SK-N-SH treated with all-trans-retinoic acid at 6 μM for 48 hours (cell line): ENCODE measurements at regions not wholly inside any gene's neighbourhood (a gene's known extent, or its start where the extent isn't known, plus 50 kb on each side); places are given as distances from the start of the nearest gene placed in this dataset.
A peak's percentile ranks its signal among the peaks of the same experiment; 100 is the strongest.

Source experiments
- ATAC-seq: fragments of 200-7000 bp; cut with Tn5 transposase; 3 replicates; pipeline ENCODE4 v1.9.1; 2020; ENCODE audit warnings: mild to moderate bottlenecking, moderate library complexity
- ARNTL ChIP-seq: fragments of 450-650 bp; formaldehyde crosslinking; IDR thresholded peaks from 2 replicates; pipeline ENCODE4 v1.5.0; 2020; ENCODE audit warnings: low read depth, mild to moderate bottlenecking, moderate library complexity, borderline replicate concordance
- BACH2 ChIP-seq: fragments of 250-450 bp; sonication (Bioruptor Pico); IDR thresholded peaks from 2 replicates; pipeline ENCODE4 v1.9.0; 2021; ENCODE audit warnings: mild to moderate bottlenecking, borderline replicate concordance
- CSDC2 ChIP-seq: fragments of 250-450 bp; sonication (Bioruptor Pico); IDR thresholded peaks from 2 replicates; pipeline ENCODE4 v1.5.0; 2020; ENCODE audit warnings: mild to moderate bottlenecking, moderate library complexity
- ESRRG ChIP-seq: fragments of 250-450 bp; sonication (Bioruptor Pico); IDR thresholded peaks from 2 replicates; pipeline ENCODE4 v1.6.1; 2021; ENCODE audit warnings: mild to moderate bottlenecking
- GLIS3 ChIP-seq: fragments of 250-450 bp; sonication (Bioruptor Pico); IDR thresholded peaks from 2 replicates; pipeline ENCODE4 v1.5.0; 2020; ENCODE audit warnings: mild to moderate bottlenecking, moderate library complexity
- ISL1 ChIP-seq: fragments of 250-450 bp; sonication (Bioruptor Pico); IDR thresholded peaks from 2 replicates; pipeline ENCODE4 v2.1.2; 2022; ENCODE audit warnings: mild to moderate bottlenecking, moderate library complexity
- OSR1 ChIP-seq: fragments of 250-450 bp; sonication (Bioruptor Pico); IDR thresholded peaks from 2 replicates; pipeline ENCODE4 v1.8.0; 2022; ENCODE audit warnings: moderate library complexity, mild to moderate bottlenecking, inconsistent platforms
- PPARA ChIP-seq: fragments of 250-450 bp; sonication (Bioruptor Pico); IDR thresholded peaks from 2 replicates; pipeline ENCODE4 v1.5.0; 2020; ENCODE audit warnings: mild to moderate bottlenecking, borderline replicate concordance
- SNAI2 ChIP-seq: fragments of 250-450 bp; sonication (Bioruptor Pico); IDR thresholded peaks from 2 replicates; pipeline ENCODE4 v1.5.0; 2020; ENCODE audit warnings: mild to moderate bottlenecking, moderate library complexity
- TCF4 ChIP-seq: fragments of 250-450 bp; sonication (Bioruptor Pico); IDR thresholded peaks from 2 replicates; pipeline ENCODE4 v1.8.0; 2021; ENCODE audit warnings: mild to moderate bottlenecking, moderate library complexity, borderline replicate concordance
- TOX ChIP-seq: fragments of 250-450 bp; sonication (Bioruptor Pico); IDR thresholded peaks from 2 replicates; pipeline ENCODE4 v1.8.0; 2021; ENCODE audit warnings: mild to moderate bottlenecking, moderate library complexity, borderline replicate concordance
- ZC3H10 ChIP-seq: fragments of 250-450 bp; sonication (Bioruptor Pico); IDR thresholded peaks from 2 replicates; pipeline ENCODE4 v1.5.1; 2021; ENCODE audit warnings: mild to moderate bottlenecking, moderate library complexity
- ZFP3 ChIP-seq: fragments of 250-450 bp; sonication (Bioruptor Pico); IDR thresholded peaks from 2 replicates; pipeline ENCODE4 v1.5.0; 2020; ENCODE audit warnings: mild to moderate bottlenecking, moderate library complexity
- ZFP30 ChIP-seq: fragments of 450-650 bp; formaldehyde crosslinking; IDR thresholded peaks from 2 replicates; pipeline ENCODE4 v1.5.0; 2022; ENCODE audit warnings: mild to moderate bottlenecking, moderate library complexity
- ZNF70 ChIP-seq: fragments of 450-650 bp; formaldehyde crosslinking; IDR thresholded peaks from 2 replicates; pipeline ENCODE4 v1.5.0; 2020; ENCODE audit warnings: mild to moderate bottlenecking, moderate library complexity
- ZNF8 ChIP-seq: fragments of 450-650 bp; formaldehyde crosslinking; IDR thresholded peaks from 2 replicates; pipeline ENCODE4 v1.5.0; 2020; ENCODE audit warnings: mild to moderate bottlenecking, moderate library complexity
- TF ChIP-seq, protein P1 (sequence below): fragments of 250-450 bp; sonication (Bioruptor Pico); IDR thresholded peaks from 2 replicates; pipeline ENCODE4 v1.5.0; 2020; ENCODE audit warnings: mild to moderate bottlenecking, moderate library complexity
- TF ChIP-seq, protein P2 (sequence below): fragments of 250-450 bp; sonication (Bioruptor Pico); IDR thresholded peaks from 2 replicates; pipeline ENCODE4 v1.8.0; 2021; ENCODE audit warnings: low read depth, mild to moderate bottlenecking, moderate library complexity, borderline replicate concordance
- TF ChIP-seq, protein P3 (sequence below): fragments of 250-450 bp; sonication (Bioruptor Pico); IDR thresholded peaks from 2 replicates; pipeline ENCODE4 v1.8.0; 2020; ENCODE audit warnings: mild to moderate bottlenecking, moderate library complexity, borderline replicate concordance
- TF ChIP-seq, protein P4 (sequence below): fragments of 250-450 bp; sonication (Bioruptor Pico); IDR thresholded peaks from 2 replicates; pipeline ENCODE4 v1.5.1; 2020; ENCODE audit warnings: low read depth, mild to moderate bottlenecking, moderate library complexity
- TF ChIP-seq, protein P5 (sequence below): fragments of 250-450 bp; sonication (Bioruptor Pico); IDR thresholded peaks from 2 replicates; pipeline ENCODE4 v1.5.1; 2021; ENCODE audit warnings: mild to moderate bottlenecking, moderate library complexity

DNA sequence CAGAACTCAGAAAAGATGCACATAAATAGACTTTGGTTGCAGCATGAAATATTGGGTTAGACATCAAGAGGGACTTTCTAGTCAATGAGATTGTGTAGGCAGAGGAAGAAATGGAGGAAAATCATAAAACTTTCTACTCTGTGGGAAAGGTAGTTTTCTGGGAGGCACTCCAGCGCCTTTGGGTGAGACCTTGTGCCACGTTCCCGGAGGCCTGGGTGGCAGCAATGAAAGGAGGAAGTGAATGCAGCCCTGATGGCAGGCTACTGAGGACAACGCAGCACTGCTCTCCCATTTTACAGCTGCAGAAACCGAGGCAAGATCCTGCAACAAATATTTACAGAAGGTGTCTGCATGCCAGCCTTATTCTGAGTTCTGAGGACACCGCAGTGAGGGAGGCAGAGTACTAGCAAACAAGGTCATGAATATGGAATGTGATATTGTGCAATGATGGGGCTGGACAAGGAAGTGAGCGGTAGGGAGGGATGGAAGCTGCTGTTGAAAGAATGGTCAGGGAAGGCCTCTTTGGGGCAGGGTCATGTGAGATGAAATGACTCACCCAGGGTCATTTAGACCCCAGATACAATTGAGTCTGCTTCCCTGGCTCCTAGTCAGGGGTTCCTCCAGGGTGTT is 159.1 kb downstream of the TFAP2C start:
- TF ChIP-seq, protein P1, sequence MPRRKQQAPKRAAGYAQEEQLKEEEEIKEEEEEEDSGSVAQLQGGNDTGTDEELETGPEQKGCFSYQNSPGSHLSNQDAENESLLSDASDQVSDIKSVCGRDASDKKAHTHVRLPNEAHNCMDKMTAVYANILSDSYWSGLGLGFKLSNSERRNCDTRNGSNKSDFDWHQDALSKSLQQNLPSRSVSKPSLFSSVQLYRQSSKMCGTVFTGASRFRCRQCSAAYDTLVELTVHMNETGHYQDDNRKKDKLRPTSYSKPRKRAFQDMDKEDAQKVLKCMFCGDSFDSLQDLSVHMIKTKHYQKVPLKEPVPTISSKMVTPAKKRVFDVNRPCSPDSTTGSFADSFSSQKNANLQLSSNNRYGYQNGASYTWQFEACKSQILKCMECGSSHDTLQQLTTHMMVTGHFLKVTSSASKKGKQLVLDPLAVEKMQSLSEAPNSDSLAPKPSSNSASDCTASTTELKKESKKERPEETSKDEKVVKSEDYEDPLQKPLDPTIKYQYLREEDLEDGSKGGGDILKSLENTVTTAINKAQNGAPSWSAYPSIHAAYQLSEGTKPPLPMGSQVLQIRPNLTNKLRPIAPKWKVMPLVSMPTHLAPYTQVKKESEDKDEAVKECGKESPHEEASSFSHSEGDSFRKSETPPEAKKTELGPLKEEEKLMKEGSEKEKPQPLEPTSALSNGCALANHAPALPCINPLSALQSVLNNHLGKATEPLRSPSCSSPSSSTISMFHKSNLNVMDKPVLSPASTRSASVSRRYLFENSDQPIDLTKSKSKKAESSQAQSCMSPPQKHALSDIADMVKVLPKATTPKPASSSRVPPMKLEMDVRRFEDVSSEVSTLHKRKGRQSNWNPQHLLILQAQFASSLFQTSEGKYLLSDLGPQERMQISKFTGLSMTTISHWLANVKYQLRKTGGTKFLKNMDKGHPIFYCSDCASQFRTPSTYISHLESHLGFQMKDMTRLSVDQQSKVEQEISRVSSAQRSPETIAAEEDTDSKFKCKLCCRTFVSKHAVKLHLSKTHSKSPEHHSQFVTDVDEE (CRISPR knock-in tag) = no peak
- TF ChIP-seq SNAI2 (CRISPR knock-in tag) (no peak), ZFP30 (CRISPR knock-in tag) (no peak), ZFP3 (no peak), TCF4 (CRISPR knock-in tag) (no peak), TOX (CRISPR knock-in tag) (no peak), CSDC2 (no peak), OSR1 (no peak), GLIS3 (CRISPR knock-in tag) (no peak), ZNF8 (no peak), BACH2 (no peak), PPARA (CRISPR knock-in tag) (no peak), ZNF70 (CRISPR knock-in tag) (no peak)
- TF ChIP-seq, protein P2, sequence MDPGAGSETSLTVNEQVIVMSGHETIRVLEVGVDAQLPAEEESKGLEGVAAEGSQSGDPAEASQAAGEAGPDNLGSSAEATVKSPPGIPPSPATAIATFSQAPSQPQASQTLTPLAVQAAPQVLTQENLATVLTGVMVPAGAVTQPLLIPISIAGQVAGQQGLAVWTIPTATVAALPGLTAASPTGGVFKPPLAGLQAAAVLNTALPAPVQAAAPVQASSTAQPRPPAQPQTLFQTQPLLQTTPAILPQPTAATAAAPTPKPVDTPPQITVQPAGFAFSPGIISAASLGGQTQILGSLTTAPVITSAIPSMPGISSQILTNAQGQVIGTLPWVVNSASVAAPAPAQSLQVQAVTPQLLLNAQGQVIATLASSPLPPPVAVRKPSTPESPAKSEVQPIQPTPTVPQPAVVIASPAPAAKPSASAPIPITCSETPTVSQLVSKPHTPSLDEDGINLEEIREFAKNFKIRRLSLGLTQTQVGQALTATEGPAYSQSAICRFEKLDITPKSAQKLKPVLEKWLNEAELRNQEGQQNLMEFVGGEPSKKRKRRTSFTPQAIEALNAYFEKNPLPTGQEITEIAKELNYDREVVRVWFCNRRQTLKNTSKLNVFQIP (CRISPR knock-in tag) = no peak
- TF ChIP-seq, protein P3, sequence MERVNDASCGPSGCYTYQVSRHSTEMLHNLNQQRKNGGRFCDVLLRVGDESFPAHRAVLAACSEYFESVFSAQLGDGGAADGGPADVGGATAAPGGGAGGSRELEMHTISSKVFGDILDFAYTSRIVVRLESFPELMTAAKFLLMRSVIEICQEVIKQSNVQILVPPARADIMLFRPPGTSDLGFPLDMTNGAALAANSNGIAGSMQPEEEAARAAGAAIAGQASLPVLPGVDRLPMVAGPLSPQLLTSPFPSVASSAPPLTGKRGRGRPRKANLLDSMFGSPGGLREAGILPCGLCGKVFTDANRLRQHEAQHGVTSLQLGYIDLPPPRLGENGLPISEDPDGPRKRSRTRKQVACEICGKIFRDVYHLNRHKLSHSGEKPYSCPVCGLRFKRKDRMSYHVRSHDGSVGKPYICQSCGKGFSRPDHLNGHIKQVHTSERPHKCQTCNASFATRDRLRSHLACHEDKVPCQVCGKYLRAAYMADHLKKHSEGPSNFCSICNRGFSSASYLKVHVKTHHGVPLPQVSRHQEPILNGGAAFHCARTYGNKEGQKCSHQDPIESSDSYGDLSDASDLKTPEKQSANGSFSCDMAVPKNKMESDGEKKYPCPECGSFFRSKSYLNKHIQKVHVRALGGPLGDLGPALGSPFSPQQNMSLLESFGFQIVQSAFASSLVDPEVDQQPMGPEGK (CRISPR knock-in tag) = no peak
- ATAC-seq = peak; percentile 79

DNA sequence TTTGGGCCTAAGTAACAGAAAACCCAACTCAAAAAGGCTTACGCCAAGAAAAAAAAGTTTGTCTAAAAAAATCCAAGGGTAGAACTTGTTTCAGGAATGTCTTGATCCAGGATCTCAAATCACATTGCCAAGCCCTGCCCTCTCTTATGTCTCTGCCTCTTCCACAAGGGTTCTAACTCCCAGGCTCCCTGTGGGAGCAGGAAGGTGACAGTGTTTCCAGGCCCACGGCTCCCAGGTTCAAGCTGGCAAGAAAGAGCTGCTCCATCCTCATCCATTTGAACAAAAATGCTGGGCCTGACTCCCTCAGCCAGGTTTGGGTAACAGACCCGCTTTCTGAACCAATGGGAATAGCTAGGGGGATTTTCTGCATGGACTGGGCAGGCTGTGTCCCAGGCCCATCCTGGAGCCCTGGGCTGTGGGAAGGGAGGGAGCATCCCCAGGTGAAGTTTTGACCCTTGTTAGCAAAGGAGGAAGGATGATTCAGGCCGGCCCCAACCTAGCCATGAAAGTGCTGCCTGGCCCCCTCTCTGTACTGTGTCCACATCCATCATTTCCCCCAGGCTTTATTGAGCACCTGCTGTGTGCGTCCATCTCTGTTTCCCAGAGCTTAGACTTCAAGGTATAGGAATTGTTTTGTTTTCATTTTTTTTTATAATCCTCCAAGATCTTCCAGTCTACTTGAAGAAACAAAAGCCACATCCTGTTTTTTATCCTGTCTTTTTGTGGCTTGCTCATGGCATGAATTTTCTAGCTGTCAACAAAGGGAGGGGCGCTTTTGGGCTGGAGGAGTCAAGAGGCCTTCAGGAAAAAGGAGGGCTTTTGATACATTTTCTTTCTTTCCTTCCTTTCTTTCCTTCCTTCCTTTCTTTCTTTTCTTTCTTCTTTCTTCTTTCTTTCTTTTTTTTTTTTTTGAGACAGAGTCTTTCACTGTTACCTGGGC is 159.8 kb downstream of the TFAP2C start:
- ATAC-seq = no peak; the same call in 2 of the 3 replicates
- TF ChIP-seq TCF4 (CRISPR knock-in tag) (no peak), ARNTL (CRISPR knock-in tag) (no peak), ZNF8 (no peak), BACH2 (no peak), TOX (CRISPR knock-in tag) (no peak), ZNF70 (CRISPR knock-in tag) (no peak), ZC3H10 (CRISPR knock-in tag) (no peak), ESRRG (no peak), ISL1 (CRISPR knock-in tag) (no peak), OSR1 (no peak), SNAI2 (CRISPR knock-in tag) (no peak)
- TF ChIP-seq, protein P4, sequence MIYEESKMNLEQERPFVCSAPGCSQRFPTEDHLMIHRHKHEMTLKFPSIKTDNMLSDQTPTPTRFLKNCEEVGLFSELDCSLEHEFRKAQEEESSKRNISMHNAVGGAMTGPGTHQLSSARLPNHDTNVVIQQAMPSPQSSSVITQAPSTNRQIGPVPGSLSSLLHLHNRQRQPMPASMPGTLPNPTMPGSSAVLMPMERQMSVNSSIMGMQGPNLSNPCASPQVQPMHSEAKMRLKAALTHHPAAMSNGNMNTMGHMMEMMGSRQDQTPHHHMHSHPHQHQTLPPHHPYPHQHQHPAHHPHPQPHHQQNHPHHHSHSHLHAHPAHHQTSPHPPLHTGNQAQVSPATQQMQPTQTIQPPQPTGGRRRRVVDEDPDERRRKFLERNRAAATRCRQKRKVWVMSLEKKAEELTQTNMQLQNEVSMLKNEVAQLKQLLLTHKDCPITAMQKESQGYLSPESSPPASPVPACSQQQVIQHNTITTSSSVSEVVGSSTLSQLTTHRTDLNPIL (CRISPR knock-in tag) = no peak
- TF ChIP-seq, protein P5, sequence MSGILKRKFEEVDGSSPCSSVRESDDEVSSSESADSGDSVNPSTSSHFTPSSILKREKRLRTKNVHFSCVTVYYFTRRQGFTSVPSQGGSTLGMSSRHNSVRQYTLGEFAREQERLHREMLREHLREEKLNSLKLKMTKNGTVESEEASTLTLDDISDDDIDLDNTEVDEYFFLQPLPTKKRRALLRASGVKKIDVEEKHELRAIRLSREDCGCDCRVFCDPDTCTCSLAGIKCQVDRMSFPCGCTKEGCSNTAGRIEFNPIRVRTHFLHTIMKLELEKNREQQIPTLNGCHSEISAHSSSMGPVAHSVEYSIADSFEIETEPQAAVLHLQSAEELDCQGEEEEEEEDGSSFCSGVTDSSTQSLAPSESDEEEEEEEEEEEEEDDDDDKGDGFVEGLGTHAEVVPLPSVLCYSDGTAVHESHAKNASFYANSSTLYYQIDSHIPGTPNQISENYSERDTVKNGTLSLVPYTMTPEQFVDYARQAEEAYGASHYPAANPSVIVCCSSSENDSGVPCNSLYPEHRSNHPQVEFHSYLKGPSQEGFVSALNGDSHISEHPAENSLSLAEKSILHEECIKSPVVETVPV (CRISPR knock-in tag) = no peak
- TF ChIP-seq, protein P3 (CRISPR knock-in tag) = no peak
- TF ChIP-seq, protein P1 (CRISPR knock-in tag) = no peak
- TF ChIP-seq, protein P2 (CRISPR knock-in tag) = no peak
